K562 (cell line): ENCODE measurements at regions not wholly inside any gene's neighbourhood (a gene's known extent, or its start where the extent isn't known, plus 50 kb on each side); places are given as distances from the start of the nearest gene placed in this dataset.

Source experiments
- ARNT ChIP-seq, 2 experiments: fragments of 450-650 bp; IDR thresholded peaks; 2 replicates each; pipeline ENCODE4 v1.6.1; 2016; ENCODE audit warnings: mild to moderate bottlenecking in 1 of 2
- CBX1 ChIP-seq: sonication (generic); IDR thresholded peaks from 2 replicates; pipeline ENCODE4 v1.6.1; 2016; ENCODE audit warnings: antibody characterized with exemption, low read depth, mild to moderate bottlenecking
- CUX1 ChIP-seq: fragments of 200-800 bp; sonication (Bioruptor generic); IDR thresholded peaks from 2 replicates; pipeline ENCODE4 v1.6.1; 2016; ENCODE audit warnings: missing genetic modification characterization, missing compliant biosample characterization
- EHMT2 ChIP-seq: fragments of 450-650 bp; IDR thresholded peaks from 2 replicates; pipeline ENCODE4 v1.6.1; 2018; ENCODE audit warnings: antibody characterized with exemption
- EZH2 ChIP-seq: IDR thresholded peaks from 2 replicates; pipeline ENCODE4 v1.6.1; 2012; ENCODE audit warnings: low read depth, mild to moderate bottlenecking, inconsistent platforms, low read length, borderline replicate concordance
- KDM5B ChIP-seq: fragments of 200-600 bp; sonication (generic); IDR thresholded peaks from 2 replicates; pipeline ENCODE4 v1.6.1; 2012; ENCODE audit warnings: low read depth, mild to moderate bottlenecking, moderate library complexity, low read length, control low read depth, inconsistent platforms; ENCODE audit not compliant: insufficient replicate concordance
- MAFF ChIP-seq: IDR thresholded peaks from 2 replicates; pipeline ENCODE4 v1.6.1; 2012; ENCODE audit warnings: low read length, improper control_type of control experiment
- MYC ChIP-seq, 2 experiments: fragments of 250-450 bp in 1 of 2; sonication (Bioruptor Pico) in 1 of 2; IDR thresholded peaks; 2 replicates each; pipeline versions ENCODE4 v1.5.1 to v1.6.1; 2012 to 2021; ENCODE audit warnings: low read depth in 2 of 2, borderline replicate concordance in 1 of 2, improper control_type of control experiment in 1 of 2, low read length in 1 of 2, mild to moderate bottlenecking in 1 of 2, moderate library complexity in 1 of 2
- NCOA1 ChIP-seq: fragments of 450-650 bp; IDR thresholded peaks from 2 replicates; pipeline ENCODE4 v1.6.1; 2016; ENCODE audit warnings: low read depth
- RFX1 ChIP-seq: fragments of 450-650 bp; IDR thresholded peaks from 2 replicates; pipeline ENCODE4 v1.6.1; 2016; ENCODE audit warnings: mild to moderate bottlenecking, moderate library complexity
- RUNX1 ChIP-seq: sonication (generic); IDR thresholded peaks from 2 replicates; pipeline ENCODE4 v1.6.1; 2016; ENCODE audit warnings: antibody characterized with exemption, low read depth
- SRSF9 ChIP-seq: fragments of 200-400 bp; formaldehyde crosslinking; IDR thresholded peaks from 2 replicates; pipeline ENCODE4 v1.6.1; 2017; ENCODE audit warnings: low read depth, low read length, borderline replicate concordance
- TAF9B ChIP-seq: fragments of 450-650 bp; IDR thresholded peaks from 2 replicates; pipeline ENCODE4 v1.6.1; 2018; ENCODE audit warnings: mild to moderate bottlenecking; ENCODE audit not compliant: partially characterized antibody
- YY1 ChIP-seq, 3 experiments: IDR thresholded peaks; 2 replicates each; pipeline ENCODE4 v1.6.1; 2011; ENCODE audit warnings: low read length in 2 of 3, mild to moderate bottlenecking in 2 of 3, moderate library complexity in 2 of 3, borderline replicate concordance in 1 of 3, control low read depth in 1 of 3, low read depth in 1 of 3; ENCODE audit not compliant: insufficient read depth in 3 of 3, insufficient replicate concordance in 2 of 3, control insufficient read depth in 1 of 3, insufficient read length in 1 of 3; ENCODE audit errors: extremely low read depth in 1 of 3
- ZFPM2 ChIP-seq: fragments of 250-450 bp; sonication (Bioruptor Pico); IDR thresholded peaks from 2 replicates; pipeline ENCODE4 v1.5.1; 2022; ENCODE audit warnings: mild to moderate bottlenecking
- ZHX1 ChIP-seq: fragments of 150-350 bp; conservative IDR thresholded peaks from 2 replicates; pipeline ENCODE4 v1.6.1; 2014; ENCODE audit warnings: low read length
- ZNF3 ChIP-seq: fragments of 250-450 bp; sonication (Bioruptor Pico); IDR thresholded peaks from 2 replicates; pipeline ENCODE4 v1.5.0; 2021; ENCODE audit warnings: mild to moderate bottlenecking, moderate library complexity

GRCh38 chr9:108156270-108156998, 666.9 kb upstream of the KLF4 start (continued):
- no peak for TF ChIP-seq ZHX1
- no peak for TF ChIP-seq ARNT (IDR thresholded peaks at IDR 0.05)
- TF ChIP-seq EHMT2 = peak; percentile 85
- no peak for TF ChIP-seq ZFPM2
- no peak for TF ChIP-seq ZNF3 (CRISPR knock-in tag)
- TF ChIP-seq NCOA1 = 0 out of 2 replicates have a peak, but pooled peaks have one; percentile 28
- TF ChIP-seq EZH2 = no peak
- TF ChIP-seq KDM5B = no peak
- no peak for TF ChIP-seq YY1 (IDR thresholded peaks at IDR 0.05; ENCODE audit: borderline replicate concordance in 1 of 3, control insufficient read depth in 1 of 3, extremely low read depth in 1 of 3, insufficient read depth in 3 of 3, insufficient read length in 1 of 3, insufficient replicate concordance in 2 of 3, low read depth in 1 of 3, low read length in 2 of 3)
- no peak for TF ChIP-seq TAF9B
- no peak for TF ChIP-seq CUX1 (CRISPR knock-in tag)
- TF ChIP-seq SRSF9 = no peak
- TF ChIP-seq RUNX1 = no peak; the same call in 1 of the 2 replicates
- TF ChIP-seq MAFF = peak; percentile 65
- no peak for TF ChIP-seq MYC (IDR thresholded peaks at IDR 0.05; ENCODE audit: low read depth, low read length)
- no peak for TF ChIP-seq MYC (CRISPR knock-in tag; IDR thresholded peaks at IDR 0.05; ENCODE audit: borderline replicate concordance, low read depth)
- TF ChIP-seq CBX1 = no peak
- TF ChIP-seq RFX1 = no peak
